HCT116 (cell line): ENCODE measurements at regions not wholly inside any gene's neighbourhood (a gene's known extent, or its start where the extent isn't known, plus 50 kb on each side); places are given as distances from the start of the nearest gene placed in this dataset.

Experiments
- ATAC-seq: fragments of 200-7000 bp; cut with Tn5 transposase; 2 replicates; pipeline ENCODE4 v1.9.1; 2020; ENCODE audit warnings: mild to moderate bottlenecking, moderate library complexity
- BruUV-seq: library from RNA; stranded (reverse); fragments of 400-500 nt; replicated peaks from 2 replicates; lab custom pipeline; 2021; lab: Mats Ljungman, UMichigan
- CTCF ChIA-PET: fragments of 300-600 bp; sonication (Branson Sonifier 250); formaldehyde crosslinking; loops from one replicate; lab custom pipeline; 2021; ENCODE audit warnings: antibody characterized with exemption; lab: Charles Lee
- POLR2A ChIA-PET: fragments of 300-600, 350-600 bp; sonication (Branson Sonifier 250); formaldehyde crosslinking; loops from one replicate; lab custom pipeline; 2021; ENCODE audit warnings: antibody characterized with exemption; lab: Charles Lee
- RAD21 ChIA-PET, 2 experiments: fragments of 300-600 bp; sonication (Branson Sonifier 250); formaldehyde crosslinking; loops; one replicate each; lab custom pipeline; 2023; ENCODE audit warnings: low total read pairs in 2 of 2; ENCODE audit not compliant: uncharacterized antibody in 2 of 2, unreplicated experiment in 2 of 2, low non-redundant PET in 1 of 2; lab: Charles Lee
- DNase-seq: peaks from one replicate; pipeline ENCODE4 v3.0.0-alpha.2; 2010; ENCODE audit warnings: low read depth, low spot score
- H2AFZ ChIP-seq: fragments of 200-600 bp; shearing (Covaris generic), sonication (generic); 2 replicates; pipeline ENCODE4 v1.6.1; 2017; ENCODE audit warnings: low read depth, mixed run types, mixed read lengths, antibody characterized with exemption, low read length; ENCODE audit not compliant: poor library complexity, severe bottlenecking
- H3K27ac ChIP-seq: 2 replicates; pipeline ENCODE4 v1.5.1; 2012; ENCODE audit warnings: low read depth, low read length
- H3K27me3 ChIP-seq: fragments of 200-600 bp; sonication (generic); 2 replicates; pipeline ENCODE4 v1.6.1; 2016; ENCODE audit warnings: mixed run types, low read length, mixed read lengths; ENCODE audit not compliant: insufficient read depth
- H3K36me3 ChIP-seq, 2 experiments: fragments of 200-500 bp in 1 of 2; fragments of 200-600 bp in 1 of 2; sonication (Bioruptor generic) in 1 of 2; sonication (generic) in 1 of 2; 2 replicates each; pipeline versions ENCODE4 v1.5.1 to v1.6.1; 2014 to 2016; ENCODE audit warnings: low read length in 2 of 2, inconsistent platforms in 1 of 2, mixed read lengths in 1 of 2, mixed run types in 1 of 2; ENCODE audit not compliant: insufficient read depth in 2 of 2, control insufficient read depth in 1 of 2
- H3K4me1 ChIP-seq, 2 experiments: fragments of 200-600 bp in 1 of 2; sonication (generic) in 1 of 2; 2 replicates each; pipeline versions ENCODE4 v1.5.1 to v1.6.1; 2012 to 2017; ENCODE audit warnings: low read length in 2 of 2, inconsistent platforms in 1 of 2, mild to moderate bottlenecking in 1 of 2, mixed read lengths in 1 of 2, mixed run types in 1 of 2, moderate library complexity in 1 of 2; ENCODE audit not compliant: insufficient read depth in 2 of 2, control insufficient read depth in 1 of 2
- H3K4me2 ChIP-seq: fragments of 200-600 bp; sonication (generic); 2 replicates; pipeline ENCODE4 v1.6.1; 2017; ENCODE audit warnings: mixed run types, low read length, mixed read lengths
- H3K4me3 ChIP-seq, 2 experiments: fragments of 200-600 bp in 1 of 2; sonication (generic) in 1 of 2; replicated peaks in 1 of 2; 2 replicates each; pipeline ENCODE4 v1.5.1; 2011 to 2016; ENCODE audit warnings: low read length in 2 of 2, control low read depth in 1 of 2, low read depth in 1 of 2, mild to moderate bottlenecking in 1 of 2, mixed read lengths in 1 of 2, mixed run types in 1 of 2
- H3K79me2 ChIP-seq: fragments of 200-600 bp; sonication (generic); 2 replicates; pipeline ENCODE4 v1.6.1; 2017; ENCODE audit warnings: mild to moderate bottlenecking, mixed run types, low read length, moderate library complexity, mixed read lengths; ENCODE audit not compliant: insufficient read depth
- H3K9ac ChIP-seq: fragments of 200-600 bp; sonication (generic); 2 replicates; pipeline ENCODE4 v1.6.1; 2016; ENCODE audit warnings: low read length, mixed read lengths
- H3K9me2 ChIP-seq: fragments of 200-600 bp; sonication (generic), shearing (Covaris generic); 2 replicates; pipeline ENCODE4 v1.6.1; 2017; ENCODE audit warnings: mixed run types, mild to moderate bottlenecking, moderate library complexity; ENCODE audit not compliant: insufficient read depth
- H3K9me3 ChIP-seq, 2 experiments: fragments of 200-500 bp in 1 of 2; fragments of 200-600 bp in 1 of 2; sonication (Bioruptor generic) in 1 of 2; sonication (generic) in 1 of 2; 2 replicates each; pipeline ENCODE4 v1.6.1; 2014 to 2017; ENCODE audit warnings: low read length in 2 of 2, mixed read lengths in 2 of 2, inconsistent platforms in 1 of 2, low read depth in 1 of 2, mild to moderate bottlenecking in 1 of 2, mixed run types in 1 of 2, moderate library complexity in 1 of 2; ENCODE audit not compliant: control insufficient read depth in 1 of 2, insufficient read depth in 1 of 2
- H4K20me1 ChIP-seq: fragments of 200-600 bp; sonication (generic), shearing (Covaris generic); 2 replicates; pipeline ENCODE4 v1.6.1; 2017; ENCODE audit warnings: mixed run types, mild to moderate bottlenecking, moderate library complexity; ENCODE audit not compliant: insufficient read depth
- CEBPB ChIP-seq: IDR thresholded peaks from 2 replicates; pipeline ENCODE4 v1.6.1; 2012; ENCODE audit warnings: low read depth
- ELF1 ChIP-seq: IDR thresholded peaks from 2 replicates; pipeline ENCODE4 v1.6.1; 2012; ENCODE audit warnings: low read depth, borderline replicate concordance
- POLR2AphosphoS5 ChIP-seq: IDR thresholded peaks from 2 replicates; pipeline ENCODE4 v1.6.1; 2011; ENCODE audit warnings: mild to moderate bottlenecking, low read depth, low read length, moderate library complexity
- SP1 ChIP-seq: IDR thresholded peaks from 2 replicates; pipeline ENCODE4 v1.6.1; 2012; ENCODE audit warnings: low read depth
- intact Hi-C: fragments of 100-400 bp; cut with micrococcal nuclease; formaldehyde crosslinking; loops from 2 replicates; pipeline ENCODE4 v1.10.0; 2022
- TF ChIP-seq, protein P1 (sequence below): IDR thresholded peaks from 2 replicates; pipeline ENCODE4 v1.6.1; 2011; ENCODE audit warnings: mild to moderate bottlenecking, low read length, moderate library complexity; ENCODE audit not compliant: insufficient replicate concordance; ENCODE audit errors: extremely low read depth
- TF ChIP-seq, protein P2 (sequence below): IDR thresholded peaks from 2 replicates; pipeline ENCODE4 v1.6.1; 2012
- TF ChIP-seq, protein P3 (sequence below): IDR thresholded peaks from 2 replicates; pipeline ENCODE4 v1.6.1; 2012

DNA sequence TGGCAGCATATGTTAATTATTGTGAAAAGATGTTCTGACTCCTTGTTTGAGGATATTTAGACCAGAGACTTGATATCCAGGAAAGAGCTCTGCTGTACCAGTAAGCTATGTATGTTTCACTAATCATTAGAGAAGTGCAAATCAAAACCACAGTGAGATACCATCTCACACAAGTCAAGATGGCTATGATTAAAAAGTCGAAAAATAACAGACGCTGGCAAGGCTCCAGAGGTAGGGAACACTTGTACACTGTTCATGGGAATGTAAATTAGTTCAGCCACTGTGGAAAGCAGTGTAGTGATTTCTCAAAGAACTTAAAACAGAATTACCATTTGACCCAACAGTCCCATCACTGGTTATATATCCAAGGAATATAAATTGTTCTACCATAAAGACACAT is 171.6 kb downstream of the DPY19L2 start (continued):
- TF ChIP-seq, protein P1, sequence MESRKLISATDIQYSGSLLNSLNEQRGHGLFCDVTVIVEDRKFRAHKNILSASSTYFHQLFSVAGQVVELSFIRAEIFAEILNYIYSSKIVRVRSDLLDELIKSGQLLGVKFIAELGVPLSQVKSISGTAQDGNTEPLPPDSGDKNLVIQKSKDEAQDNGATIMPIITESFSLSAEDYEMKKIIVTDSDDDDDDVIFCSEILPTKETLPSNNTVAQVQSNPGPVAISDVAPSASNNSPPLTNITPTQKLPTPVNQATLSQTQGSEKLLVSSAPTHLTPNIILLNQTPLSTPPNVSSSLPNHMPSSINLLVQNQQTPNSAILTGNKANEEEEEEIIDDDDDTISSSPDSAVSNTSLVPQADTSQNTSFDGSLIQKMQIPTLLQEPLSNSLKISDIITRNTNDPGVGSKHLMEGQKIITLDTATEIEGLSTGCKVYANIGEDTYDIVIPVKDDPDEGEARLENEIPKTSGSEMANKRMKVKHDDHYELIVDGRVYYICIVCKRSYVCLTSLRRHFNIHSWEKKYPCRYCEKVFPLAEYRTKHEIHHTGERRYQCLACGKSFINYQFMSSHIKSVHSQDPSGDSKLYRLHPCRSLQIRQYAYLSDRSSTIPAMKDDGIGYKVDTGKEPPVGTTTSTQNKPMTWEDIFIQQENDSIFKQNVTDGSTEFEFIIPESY = no peak
- TF ChIP-seq POLR2AphosphoS5 (no peak), SP1 (no peak)
- TF ChIP-seq, protein P2, sequence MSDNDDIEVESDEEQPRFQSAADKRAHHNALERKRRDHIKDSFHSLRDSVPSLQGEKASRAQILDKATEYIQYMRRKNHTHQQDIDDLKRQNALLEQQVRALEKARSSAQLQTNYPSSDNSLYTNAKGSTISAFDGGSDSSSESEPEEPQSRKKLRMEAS = no peak
- TF ChIP-seq, all 23 proteins: peak for 0

DNA sequence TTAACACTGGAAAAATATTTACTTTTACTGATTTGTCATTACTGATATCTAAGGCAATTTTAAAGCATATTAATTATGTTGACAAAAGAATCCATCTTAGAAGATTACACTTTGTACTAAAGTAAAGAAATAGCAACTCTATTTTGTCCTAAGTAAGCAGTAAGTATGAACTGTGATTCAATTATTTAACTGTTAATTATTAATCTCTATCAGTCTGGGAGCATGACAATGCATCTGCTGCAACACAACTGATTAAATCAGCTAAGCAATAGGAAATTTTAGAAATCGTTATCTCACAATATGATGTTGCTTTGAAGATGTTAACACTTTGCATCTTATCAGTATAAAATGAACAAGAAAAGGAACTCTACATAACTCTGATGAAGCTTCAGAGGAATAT is 172.3 kb downstream of the DPY19L2 start:
- POLR2A ChIA-PET = interaction anchor here (0.6 kb wide), 1 partner anchor 168 kb away, joined by 4 read pairs; no protein-coding TSS in a partner anchor
- H2AFZ ChIP-seq = no peak overlapping the region
- no peak for ATAC-seq

More for the DNA sequence above, 172.3 kb downstream of the DPY19L2 start:
- TF ChIP-seq ELF1 (no peak), CEBPB (no peak)
- TF ChIP-seq, protein P1 = no peak
- TF ChIP-seq, protein P3, sequence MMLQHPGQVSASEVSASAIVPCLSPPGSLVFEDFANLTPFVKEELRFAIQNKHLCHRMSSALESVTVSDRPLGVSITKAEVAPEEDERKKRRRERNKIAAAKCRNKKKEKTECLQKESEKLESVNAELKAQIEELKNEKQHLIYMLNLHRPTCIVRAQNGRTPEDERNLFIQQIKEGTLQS = no peak
- no peak for DNase-seq
- Histone ChIP-seq H3K9ac (no peak overlapping the region), H3K4me3 (no peak overlapping the region), H3K4me1 (no peaks in the 10 kb centered on the region), H3K27me3 (no peaks in the 10 kb centered on the region), H3K79me2 (no peaks in the 10 kb centered on the region), H3K4me2 (no peak overlapping the region), H3K9me3 (no peaks in the 10 kb centered on the region), H3K9me2 (no peaks in the 10 kb centered on the region), H3K36me3 (no peaks in the 10 kb centered on the region), H4K20me1 (no peaks in the 10 kb centered on the region), H3K27ac (no peak overlapping the region)
- CTCF ChIA-PET = no interaction called here
- BruUV-seq = no TSS peak
- RAD21 ChIA-PET = no interaction called here
- intact Hi-C loops = no loop called here
